Aorta (tissue), 5 donors: ENCODE measurements at regions not wholly inside any gene's neighbourhood (a gene's known extent, or its start where the extent isn't known, plus 50 kb on each side); places are given as distances from the start of the nearest gene placed in this dataset.

Experiments
- ATAC-seq: fragments of 200-7000 bp; cut with Tn5 transposase; one replicate; pipeline ENCODE4 v1.9.1; 2022; ENCODE audit warnings: moderate library complexity; ENCODE audit not compliant: low FRiP score
- DNase-seq, 2 donors: peaks; one replicate each; pipeline ENCODE4 v3.0.0-alpha.2; 2020
- H3K27ac ChIP-seq, 2 donors: one replicate each; pipeline ENCODE4 v1.5.1; 2013; ENCODE audit warnings: low read length in 2 of 2, mild to moderate bottlenecking in 2 of 2, moderate library complexity in 2 of 2, control low read depth in 1 of 2, inconsistent platforms in 1 of 2, low read depth in 1 of 2
- H3K27me3 ChIP-seq, 2 donors: one replicate each; pipeline ENCODE4 v1.6.1; 2013; ENCODE audit warnings: control low read depth in 1 of 2, low read length in 1 of 2, mild to moderate bottlenecking in 1 of 2, moderate library complexity in 1 of 2; ENCODE audit not compliant: insufficient read depth in 2 of 2, control insufficient read depth in 1 of 2
- H3K36me3 ChIP-seq, 2 donors: one replicate each; pipeline ENCODE4 v1.6.1; 2013; ENCODE audit warnings: control low read depth in 1 of 2, low read length in 1 of 2, mild to moderate bottlenecking in 1 of 2; ENCODE audit not compliant: insufficient read depth in 2 of 2, control insufficient read depth in 1 of 2
- H3K4me1 ChIP-seq, 2 donors: one replicate each; pipeline ENCODE4 v1.6.1; 2013; ENCODE audit warnings: low read length in 2 of 2, control low read depth in 1 of 2, mild to moderate bottlenecking in 1 of 2, moderate library complexity in 1 of 2; ENCODE audit not compliant: insufficient read depth in 2 of 2, control insufficient read depth in 1 of 2
- H3K4me3 ChIP-seq, 2 donors: one replicate each; pipeline ENCODE4 v1.5.1; 2013; ENCODE audit warnings: low read length in 2 of 2, control low read depth in 1 of 2, mild to moderate bottlenecking in 1 of 2
- H3K9me3 ChIP-seq: one replicate; pipeline ENCODE4 v1.6.1; 2013; ENCODE audit warnings: mild to moderate bottlenecking, low read length; ENCODE audit not compliant: control insufficient read depth
- WGBS, 2 donors: extraction: QIAGEN DNeasy Blood & Tissue Kit; methylation state at CpG; one replicate each; pipeline ENCODE4 v1.1.7; 2013; 5-methylcytosine and 5-hydroxymethylcytosine counted together
- intact Hi-C, 2 donors: fragments of 100-400 bp; cut with DNase I; formaldehyde crosslinking; loops; one replicate each; pipeline versions ENCODE4 v1.14.2 to v1.15.0; 2022
- donor health status: healthy with polysubstance abuse.
- donor health status: Bipolar disorder and iron deficiency.
- donor health status: DM: no; HTN: no; CAD: no.
- donor health status: DM: no; HTN: no; CAD: no.
- donor health status: DM: yes; HTN: yes; CAD: no.

DNA sequence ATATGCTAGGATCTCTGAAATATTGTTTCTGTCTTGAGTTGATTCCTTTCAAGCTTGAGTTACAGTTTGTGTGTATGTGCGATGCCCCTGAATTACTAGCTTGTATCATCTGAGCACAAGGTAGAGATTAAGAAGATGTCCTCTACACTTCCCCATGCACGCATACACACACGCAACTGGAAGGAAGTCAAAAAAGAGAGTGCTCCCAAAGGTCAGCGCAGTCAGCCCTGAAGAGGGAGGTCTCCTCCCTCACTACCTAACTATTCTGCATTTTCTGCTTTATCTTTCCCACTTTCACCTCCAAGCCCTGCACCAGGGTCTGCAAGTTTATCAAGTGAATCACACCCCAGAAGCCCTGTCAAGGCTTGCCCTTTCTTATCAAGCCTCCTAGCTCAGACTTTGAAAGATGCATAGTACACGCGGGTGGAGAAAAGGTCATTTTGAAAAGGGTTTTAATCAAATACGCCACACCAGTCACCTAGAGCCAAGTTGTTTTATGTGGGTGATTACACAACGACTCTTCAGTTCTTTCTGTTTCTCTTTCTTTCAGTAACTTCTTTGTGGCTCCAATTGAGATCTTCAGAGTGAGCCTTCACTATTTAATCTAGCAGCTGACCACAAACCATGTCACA lies 127.7 kb downstream of the ASB9 start:
- Histone ChIP-seq H3K36me3 (no peaks in the 10 kb centered on the region), H3K4me1 (no peaks in the 10 kb centered on the region), H3K4me3 (no peak overlapping the region), H3K9me3 (no peaks in the 10 kb centered on the region), H3K27ac (no peak overlapping the region), H3K27me3 (no peaks in the 10 kb centered on the region)
- DNase-seq (no peak), ATAC-seq (no peak)
- 75 to 79% methylated on average over 8 of the region's 8 CpGs for WGBS, 2 donors
- intact Hi-C loops = loop anchor here (5.0 to 10.0 kb wide), 2 partner anchors 1047 to 1105 kb away; no protein-coding TSS in a partner anchor

- 27 to 58% methylated on average over 1 of the region's 1 CpG for WGBS, 2 donors
- Histone ChIP-seq H3K36me3 (no peaks in the 10 kb centered on the region), H3K9me3 (no peaks in the 10 kb centered on the region), H3K27me3 (no peaks in the 10 kb centered on the region), H3K4me1 (no peaks in the 10 kb centered on the region), H3K27ac (no peak overlapping the region), H3K4me3 (no peak overlapping the region)
- DNase-seq (no peak), ATAC-seq (no peak)
- intact Hi-C loops = no loop called here
These were observed 133.1 kb downstream of the ASB9 start for GRCh38 chrX:15136795-15137194.

DNA sequence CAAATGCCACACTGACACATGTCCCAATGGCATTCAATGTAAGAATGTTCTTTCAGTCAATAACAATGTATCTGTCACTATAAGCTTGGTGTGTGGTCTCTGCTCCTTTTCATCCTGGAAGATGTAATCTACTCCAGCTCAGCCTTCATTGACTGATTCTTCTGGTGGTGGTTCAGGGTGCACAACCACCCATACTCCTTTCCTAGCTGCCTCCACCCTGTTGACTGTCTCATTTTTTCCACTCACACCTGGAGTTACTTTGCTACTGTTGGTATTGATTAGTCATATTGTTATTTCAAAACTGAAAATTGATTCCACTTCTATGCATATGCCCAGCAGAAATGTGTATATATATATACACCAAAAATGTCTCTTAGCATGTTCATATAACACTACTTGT lies 140.5 kb downstream of the ASB9 start:
- H3K4me3 ChIP-seq = no peak overlapping the region
- intact Hi-C loops = no loop called here
- no peaks in the 10 kb centered on the region for H3K36me3 ChIP-seq
- no peaks in the 10 kb centered on the region for H3K27me3 ChIP-seq
- no peak overlapping the region for H3K27ac ChIP-seq
- H3K4me1 ChIP-seq = no peaks in the 10 kb centered on the region
- no peaks in the 10 kb centered on the region for H3K9me3 ChIP-seq
- DNase-seq (no peak), ATAC-seq (no peak)

GRCh38 chrX:15128861-15129260 lies 141.0 kb downstream of the ASB9 start:
- DNase-seq = no peak
- Histone ChIP-seq H3K27ac (no peak overlapping the region), H3K27me3 (no peaks in the 10 kb centered on the region), H3K4me1 (no peaks in the 10 kb centered on the region), H3K36me3 (no peaks in the 10 kb centered on the region), H3K4me3 (no peak overlapping the region), H3K9me3 (no peaks in the 10 kb centered on the region)
- no peak for ATAC-seq
- intact Hi-C loops = no loop called here

- ATAC-seq (no peak), DNase-seq (no peak)
- whole genome bisulfite sequencing, 2 donors = 19 to 35% methylated on average over 1 of the region's 1 CpG
- Histone ChIP-seq H3K4me1 (no peaks in the 10 kb centered on the region), H3K9me3 (no peaks in the 10 kb centered on the region), H3K27ac (no peak overlapping the region), H3K4me3 (no peak overlapping the region), H3K36me3 (no peaks in the 10 kb centered on the region), H3K27me3 (no peaks in the 10 kb centered on the region)
- intact Hi-C loops = no loop called here
These were observed 142.9 kb downstream of the ASB9 start for GRCh38 chrX:15127010-15127409.

DNA sequence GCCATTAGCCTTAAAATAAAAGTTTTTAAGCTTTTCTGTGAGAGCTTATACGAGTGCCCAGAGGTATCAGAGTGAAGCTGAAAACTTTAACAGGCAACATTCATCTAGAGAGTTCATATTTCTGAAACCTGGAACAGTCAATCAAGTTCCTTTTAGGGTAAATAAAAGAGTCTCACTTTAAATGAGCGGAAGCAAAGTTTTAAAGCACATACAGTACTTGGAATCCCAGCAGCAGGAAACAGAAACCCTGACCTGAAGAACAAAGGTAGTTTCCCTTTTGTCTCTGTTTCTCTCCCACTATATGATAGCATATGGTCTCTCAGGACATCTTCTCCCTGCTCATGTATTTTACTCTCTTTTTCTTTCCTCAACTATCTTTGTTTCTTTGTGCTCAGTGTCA lies 153.0 kb downstream of the ASB9 start:
- Histone ChIP-seq H3K9me3 (no peaks in the 10 kb centered on the region), H3K4me3 (no peak overlapping the region), H3K36me3 (no peaks in the 10 kb centered on the region), H3K4me1 (no peaks in the 10 kb centered on the region), H3K27ac (no peak overlapping the region), H3K27me3 (no peaks in the 10 kb centered on the region)
- DNase-seq = no peak
- ATAC-seq = no peak
- WGBS, 2 donors = 59 to 69% methylated on average over 2 of the region's 2 CpGs
- intact Hi-C loops = no loop called here

- ATAC-seq (no peak), DNase-seq (no peak)
- WGBS, 2 donors = 31 to 41% methylated on average over 8 of the region's 8 CpGs
- Histone ChIP-seq H3K36me3 (no peaks in the 10 kb centered on the region), H3K4me1 (no peaks in the 10 kb centered on the region), H3K9me3 (no peaks in the 10 kb centered on the region), H3K27me3 (no peaks in the 10 kb centered on the region), H3K4me3 (no peak overlapping the region), H3K27ac (no peak overlapping the region)
- intact Hi-C loops = no loop called here
These were observed 154.9 kb downstream of the ASB9 start for GRCh38 chrX:15114743-15115566.

- DNase-seq (no peak), ATAC-seq (no peak)
- no peaks in the 10 kb centered on the region for H3K4me1 ChIP-seq
- H3K36me3 ChIP-seq = no peaks in the 10 kb centered on the region
- H3K4me3 ChIP-seq = no peak overlapping the region
- 82 to 96% methylated on average over 1 of the region's 1 CpG for WGBS, 2 donors
- no peaks in the 10 kb centered on the region for H3K9me3 ChIP-seq
- no peak overlapping the region for H3K27ac ChIP-seq
- intact Hi-C loops = no loop called here
- no peaks in the 10 kb centered on the region for H3K27me3 ChIP-seq
These were observed 162.4 kb downstream of the ASB9 start for GRCh38 chrX:15107367-15107988.

DNA sequence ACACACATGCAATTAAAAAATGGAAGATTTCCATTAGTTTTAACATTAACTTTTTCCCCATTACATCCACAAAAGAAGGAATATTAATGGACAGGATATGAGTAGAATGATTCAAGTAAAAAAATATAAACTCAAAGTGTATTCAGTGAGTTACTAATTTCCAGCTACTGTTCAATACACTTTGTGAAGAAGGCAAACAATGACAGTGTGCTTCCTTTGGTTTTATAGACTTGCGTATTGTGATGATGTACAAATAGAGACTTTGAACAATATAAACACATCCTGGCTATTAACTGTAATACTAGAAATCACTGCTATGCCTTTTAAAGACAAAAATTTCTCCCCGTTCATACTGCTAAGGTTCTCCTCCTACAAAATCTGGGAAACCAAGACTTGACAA lies 171.4 kb downstream of the ASB9 start:
- Histone ChIP-seq H3K4me3 (no peak overlapping the region), H3K36me3 (no peaks in the 10 kb centered on the region), H3K9me3 (no peaks in the 10 kb centered on the region), H3K27me3 (no peaks in the 10 kb centered on the region), H3K27ac (no peak overlapping the region), H3K4me1 (no peaks in the 10 kb centered on the region)
- intact Hi-C loops = no loop called here
- ATAC-seq (no peak), DNase-seq (no peak)
- WGBS, 2 donors = 82 to 88% methylated on average over 2 of the region's 2 CpGs
